ENCODE measurements at regions not wholly inside any gene's neighbourhood (a gene's known extent, or its start where the extent isn't known, plus 50 kb on each side); places are given as distances from the start of the nearest gene placed in this dataset.
A peak's percentile ranks its signal among the peaks of the same experiment; 100 is the strongest.

GRCh38 chr1:55822891-55823290, 607.7 kb upstream of the USP24 start:
- no peak for TF ChIP-seq CTCF (IDR thresholded peaks at IDR 0.05; ENCODE audit: insufficient read depth, low read length, poor library complexity, severe bottlenecking)
- Histone ChIP-seq H3K4me3 (replicated peaks; ENCODE audit: low read depth, low read length) (no peak overlapping the region), H3K36me3 (ENCODE audit: control insufficient read depth, insufficient read depth, low read length) (no peaks in the 10 kb centered on the region), H3K27me3 (replicated peaks; ENCODE audit: control insufficient read depth, insufficient read depth, low read length) (no peaks in the 10 kb centered on the region)
- no peak for DNase-seq (ENCODE audit: extremely low read depth, insufficient read length)

- no peaks in the 10 kb centered on the region for H3K27me3 ChIP-seq (replicated peaks; ENCODE audit: control insufficient read depth, insufficient read depth, low read length)
- DNase-seq (ENCODE audit: extremely low read depth, insufficient read length): no peak
- no peaks in the 10 kb centered on the region for H3K36me3 ChIP-seq (ENCODE audit: control insufficient read depth, insufficient read depth, low read length)
- TF ChIP-seq CTCF (IDR thresholded peaks at IDR 0.05; ENCODE audit: insufficient read depth, low read length, poor library complexity, severe bottlenecking): no peak
- H3K4me3 ChIP-seq (replicated peaks; ENCODE audit: low read depth, low read length): no peak overlapping the region
Measured at GRCh38 chr1:55821234-55821633, 606.1 kb upstream of the USP24 start.

GRCh38 chr1:55820501-55820900, 605.3 kb upstream of the USP24 start:
- DNase-seq (ENCODE audit: extremely low read depth, insufficient read length): no peak
- TF ChIP-seq CTCF (IDR thresholded peaks at IDR 0.05; ENCODE audit: insufficient read depth, low read length, poor library complexity, severe bottlenecking): no peak
- Histone ChIP-seq H3K27me3 (replicated peaks; ENCODE audit: control insufficient read depth, insufficient read depth, low read length) (no peaks in the 10 kb centered on the region), H3K36me3 (ENCODE audit: control insufficient read depth, insufficient read depth, low read length) (no peaks in the 10 kb centered on the region), H3K4me3 (replicated peaks; ENCODE audit: low read depth, low read length) (no peak overlapping the region)

- Histone ChIP-seq H3K4me3 (replicated peaks; ENCODE audit: low read depth, low read length) (no peak overlapping the region), H3K27me3 (replicated peaks; ENCODE audit: control insufficient read depth, insufficient read depth, low read length) (no peaks in the 10 kb centered on the region), H3K36me3 (ENCODE audit: control insufficient read depth, insufficient read depth, low read length) (no peaks in the 10 kb centered on the region)
- no peak for DNase-seq (ENCODE audit: extremely low read depth, insufficient read length)
- no peak for TF ChIP-seq CTCF (IDR thresholded peaks at IDR 0.05; ENCODE audit: insufficient read depth, low read length, poor library complexity, severe bottlenecking)
Measured at GRCh38 chr1:55819011-55819410, 603.8 kb upstream of the USP24 start.

GRCh38 chr1:55816456-55817426, 601.6 kb upstream of the USP24 start:
- Histone ChIP-seq H3K27me3 (replicated peaks; ENCODE audit: control insufficient read depth, insufficient read depth, low read length) (no peaks in the 10 kb centered on the region), H3K4me3 (replicated peaks; ENCODE audit: low read depth, low read length) (no peak overlapping the region), H3K36me3 (ENCODE audit: control insufficient read depth, insufficient read depth, low read length) (no peaks in the 10 kb centered on the region)
- DNase-seq (ENCODE audit: extremely low read depth, insufficient read length): peak; percentile 5
- no peak for TF ChIP-seq CTCF (IDR thresholded peaks at IDR 0.05; ENCODE audit: insufficient read depth, low read length, poor library complexity, severe bottlenecking)

Measured in GM06990 (cell line).